Suppressor macrophage (primary cell): ENCODE measurements at regions not wholly inside any gene's neighbourhood (a gene's known extent, or its start where the extent isn't known, plus 50 kb on each side); places are given as distances from the start of the nearest gene placed in this dataset.
"Not testable (repeated sequence)": the region's sequence is repeated elsewhere in the genome, so short reads cannot be mapped to it uniquely, and the experiment has no call there.

Experiments used
- DNase-seq, 4 experiments: peaks; one replicate each; pipeline ENCODE4 v3.0.0-alpha.2; 2020 to 2022

- DNase-seq, result no peak
These were observed 233.6 kb upstream of the SEMA3E start for GRCh38 chr7:83882551-83882950.

GRCh38 chr7:83879063-83879462 is 230.1 kb upstream of the SEMA3E start:
- DNase-seq, result no peak

GRCh38 chr7:83878614-83879013 is 229.7 kb upstream of the SEMA3E start:
- no peak for DNase-seq

GRCh38 chr7:83876593-83876992 is 227.7 kb upstream of the SEMA3E start:
- DNase-seq, result peak in 1 of 4 experiments; percentile 3

- no peak for DNase-seq
These were observed 224.5 kb upstream of the SEMA3E start for GRCh38 chr7:83873459-83873858.

GRCh38 chr7:83872501-83872900 is 223.6 kb upstream of the SEMA3E start:
- no peak for DNase-seq

- no peak for DNase-seq
These were observed 221.6 kb upstream of the SEMA3E start for GRCh38 chr7:83870515-83870914.

- DNase-seq, result no peak
These were observed 217.6 kb upstream of the SEMA3E start for GRCh38 chr7:83866582-83866981.

- no peak for DNase-seq
These were observed 215.6 kb upstream of the SEMA3E start for GRCh38 chr7:83864551-83864950.

GRCh38 chr7:83863906-83864305 is 215.0 kb upstream of the SEMA3E start:
- no peak for DNase-seq

- DNase-seq, result no peak
These were observed 212.9 kb upstream of the SEMA3E start for GRCh38 chr7:83861876-83862275.

GRCh38 chr7:83859827-83860226 is 210.9 kb upstream of the SEMA3E start:
- DNase-seq, result no peak

GRCh38 chr7:83857691-83858090 is 208.8 kb upstream of the SEMA3E start:
- DNase-seq, result no peak

GRCh38 chr7:83856094-83856493 is 207.2 kb upstream of the SEMA3E start:
- DNase-seq, result no peak

GRCh38 chr7:83852136-83852535 is 203.2 kb upstream of the SEMA3E start:
- no peak for DNase-seq

GRCh38 chr7:83851551-83851950 is 202.6 kb upstream of the SEMA3E start:
- no peak for DNase-seq

GRCh38 chr7:83850941-83851340 is 202.0 kb upstream of the SEMA3E start:
- no peak for DNase-seq

- DNase-seq, result no peak
These were observed 201.2 kb upstream of the SEMA3E start for GRCh38 chr7:83850125-83850524.

GRCh38 chr7:83849131-83849530 is 200.2 kb upstream of the SEMA3E start:
- no peak for DNase-seq

- no peak for DNase-seq
These were observed 194.0 kb upstream of the SEMA3E start for GRCh38 chr7:83842894-83843293.

- no peak for DNase-seq
These were observed 188.7 kb upstream of the SEMA3E start for GRCh38 chr7:83837683-83838082.

- DNase-seq, result no peak
These were observed 187.1 kb upstream of the SEMA3E start for GRCh38 chr7:83836028-83836427.

- DNase-seq, result no peak
These were observed 186.5 kb upstream of the SEMA3E start for GRCh38 chr7:83835424-83835823.

GRCh38 chr7:83833721-83834120 is 184.8 kb upstream of the SEMA3E start:
- not testable (repeated sequence) for DNase-seq

- DNase-seq, result no peak
These were observed 183.1 kb upstream of the SEMA3E start for GRCh38 chr7:83832009-83832408.

GRCh38 chr7:83827036-83827435 is 178.1 kb upstream of the SEMA3E start:
- DNase-seq, result no peak
